HepG2 (cell line): ENCODE measurements at regions not wholly inside any gene's neighbourhood (a gene's known extent, or its start where the extent isn't known, plus 50 kb on each side); places are given as distances from the start of the nearest gene placed in this dataset.

Source experiments
- ATAC-seq: fragments of 200-7000 bp; cut with Tn5 transposase; 3 replicates; pipeline ENCODE4 v1.9.1; 2020; ENCODE audit warnings: mild to moderate bottlenecking, moderate library complexity
- BruUV-seq: library from RNA; stranded (reverse); fragments of 400-500 nt; replicated peaks from 2 replicates; lab custom pipeline; 2021; lab: Mats Ljungman, UMichigan
- CTCF ChIA-PET: fragments of 300-600 bp; formaldehyde crosslinking; extraction: SDS; loops from one replicate; lab custom pipeline; 2021; ENCODE audit warnings: low total read pairs, inconsistent platforms, low intra/inter-chr PET ratio; lab: Yijun Ruan, JAX
- POLR2A ChIA-PET: fragments of 350-600 bp; sonication (Branson Sonifier 250); formaldehyde crosslinking; loops from one replicate; lab custom pipeline; 2020; ENCODE audit warnings: antibody characterized with exemption, inconsistent platforms; lab: Yijun Ruan, JAX
- DNase-seq: peaks from one replicate; pipeline ENCODE4 v3.0.0-alpha.2; 2015; ENCODE audit warnings: low spot score
- FAIRE-seq: peaks from 3 replicates; lab custom pipeline; 2011; peaks lifted over from hg19 to GRCh38; lab: Jason Lieb, UNC
- H2AFZ ChIP-seq: one replicate; pipeline ENCODE4 v1.6.1; 2011; ENCODE audit warnings: low read length, inconsistent platforms
- H3K27ac ChIP-seq: fragments of 300-600 bp; 3 replicates; pipeline ENCODE4 v1.8.0; 2011; ENCODE audit warnings: mixed run types, mild to moderate bottlenecking, mixed read lengths, low read length, inconsistent platforms; ENCODE audit not compliant: insufficient read depth; ENCODE audit errors: extremely low read length
- H3K27me3 ChIP-seq, 2 experiments: fragments of 200-600 bp in 1 of 2; 2 replicates in 1 of 2; 3 replicates in 1 of 2; pipeline versions ENCODE4 v1.6.0 to v1.8.0; 2011; ENCODE audit warnings: low read length in 2 of 2, mild to moderate bottlenecking in 2 of 2, moderate library complexity in 2 of 2, inconsistent platforms in 1 of 2; ENCODE audit not compliant: insufficient read depth in 2 of 2, control insufficient read depth in 1 of 2
- H3K36me3 ChIP-seq, 2 experiments: fragments of 200-600 bp in 1 of 2; replicated peaks in 1 of 2; 2 replicates in 1 of 2; 3 replicates in 1 of 2; pipeline versions ENCODE4 v1.5.1 to v1.8.0; 2011; ENCODE audit warnings: low read length in 2 of 2, inconsistent platforms in 1 of 2; ENCODE audit not compliant: insufficient read depth in 2 of 2, control insufficient read depth in 1 of 2
- H3K4me1 ChIP-seq: 2 replicates; pipeline ENCODE4 v1.5.1; 2012; ENCODE audit warnings: low read length, inconsistent platforms; ENCODE audit not compliant: insufficient read depth
- H3K4me2 ChIP-seq: 2 replicates; pipeline ENCODE4 v1.6.0; 2011; ENCODE audit warnings: low read depth, low read length, inconsistent platforms
- H3K4me3 ChIP-seq, 3 experiments: fragments of 200-600 bp in 1 of 3; sonication (generic), shearing (Covaris generic) in 1 of 3; replicated peaks in 1 of 3; 2 replicates each; pipeline ENCODE4 v1.5.1; 2011 to 2016; ENCODE audit warnings: low read length in 3 of 3, inconsistent platforms in 2 of 3, low read depth in 2 of 3, mild to moderate bottlenecking in 2 of 3, control low read depth in 1 of 3, mixed read lengths in 1 of 3; ENCODE audit not compliant: insufficient read depth in 1 of 3
- H3K79me2 ChIP-seq: one replicate; pipeline ENCODE4 v1.6.1; 2011; ENCODE audit warnings: low read length, inconsistent platforms; ENCODE audit not compliant: insufficient read depth
- H3K9ac ChIP-seq: 2 replicates; pipeline ENCODE4 v1.6.0; 2011; ENCODE audit warnings: mild to moderate bottlenecking, low read depth, low read length, inconsistent platforms; ENCODE audit not compliant: insufficient read depth
- H3K9me3 ChIP-seq: 2 replicates; pipeline ENCODE4 v1.5.1; 2012; ENCODE audit warnings: mild to moderate bottlenecking, low read length
- H4K20me1 ChIP-seq: 2 replicates; pipeline ENCODE4 v1.6.0; 2011; ENCODE audit warnings: inconsistent platforms, mild to moderate bottlenecking, low read length, moderate library complexity; ENCODE audit not compliant: insufficient read depth
- ATF7 ChIP-seq, 2 experiments: fragments of 450-650 bp in 1 of 2; sonication (generic) in 1 of 2; formaldehyde crosslinking in 1 of 2; IDR thresholded peaks; 2 replicates each; pipeline versions ENCODE4 v1.4.0 to v1.6.1; 2016 to 2020; ENCODE audit warnings: antibody characterized with exemption in 1 of 2, mild to moderate bottlenecking in 1 of 2, missing genetic modification reagents in 1 of 2
- CREB1 ChIP-seq, 2 experiments: fragments of 450-650 bp in 1 of 2; IDR thresholded peaks; 2 replicates each; pipeline ENCODE4 v1.6.1; 2016 to 2017; ENCODE audit warnings: control low read depth in 1 of 2, mild to moderate bottlenecking in 1 of 2, missing compliant biosample characterization in 1 of 2, missing genetic modification characterization in 1 of 2
- FOXK1 ChIP-seq: sonication (generic); formaldehyde crosslinking; IDR thresholded peaks from 2 replicates; pipeline ENCODE4 v1.4.0; 2020; ENCODE audit warnings: low read depth, missing genetic modification reagents, borderline replicate concordance
- KLF15 ChIP-seq: sonication (generic); formaldehyde crosslinking; IDR thresholded peaks from 2 replicates; pipeline ENCODE4 v1.8.1; 2023; ENCODE audit warnings: borderline replicate concordance, mild to moderate bottlenecking, inconsistent platforms, missing genetic modification reagents, mixed read lengths
- RBAK ChIP-seq: sonication (generic); formaldehyde crosslinking; IDR thresholded peaks from 2 replicates; pipeline ENCODE4 v1.5.1; 2020; ENCODE audit warnings: mild to moderate bottlenecking, missing genetic modification reagents
- SUZ12 ChIP-seq: fragments of 150-350 bp; IDR thresholded peaks from 2 replicates; pipeline ENCODE4 v1.6.1; 2014; ENCODE audit warnings: low read depth, low read length
- TBX3 ChIP-seq: fragments of 450-650 bp; IDR thresholded peaks from 2 replicates; pipeline ENCODE4 v1.6.1; 2017; ENCODE audit warnings: antibody characterized with exemption, mild to moderate bottlenecking, inconsistent platforms, borderline replicate concordance
- THYN1 ChIP-seq: sonication (generic); formaldehyde crosslinking; IDR thresholded peaks from 2 replicates; pipeline ENCODE4 v1.8.1; 2023; ENCODE audit warnings: low read depth, mild to moderate bottlenecking, moderate library complexity, missing genetic modification reagents, borderline replicate concordance
- TP53 ChIP-seq: sonication (generic); formaldehyde crosslinking; conservative IDR thresholded peaks from 2 replicates; pipeline ENCODE4 v1.4.0; 2020; ENCODE audit warnings: missing genetic modification reagents
- ZBTB20 ChIP-seq: sonication (generic); formaldehyde crosslinking; IDR thresholded peaks from 2 replicates; pipeline ENCODE4 v1.8.1; 2023; ENCODE audit warnings: missing genetic modification reagents, low read depth, mild to moderate bottlenecking, borderline replicate concordance
- ZNF367 ChIP-seq: sonication (generic); formaldehyde crosslinking; IDR thresholded peaks from 2 replicates; pipeline ENCODE4 v1.4.0; 2020; ENCODE audit warnings: missing genetic modification reagents, borderline replicate concordance
- ZNF546 ChIP-seq: sonication (generic); formaldehyde crosslinking; conservative IDR thresholded peaks from 2 replicates; pipeline ENCODE4 v1.8.1; 2023; ENCODE audit warnings: mild to moderate bottlenecking, missing genetic modification reagents
- ZNF556 ChIP-seq: sonication (generic); formaldehyde crosslinking; IDR thresholded peaks from 2 replicates; pipeline ENCODE4 v1.4.0; 2020; ENCODE audit warnings: mild to moderate bottlenecking, missing genetic modification reagents, borderline replicate concordance
- ZNF614 ChIP-seq: IDR thresholded peaks from 2 replicates; pipeline ENCODE4 v1.6.1; 2018; ENCODE audit warnings: missing biosample characterization, missing genetic modification reagents, inconsistent platforms, borderline replicate concordance
- WGBS: methylation state at CpG from one replicate; pipeline ENCODE4 v1.1.6; 2017; ENCODE audit warnings: low lambda C conversion rate; 5-methylcytosine and 5-hydroxymethylcytosine counted together
- in situ Hi-C: cut with HindIII; loops from 2 replicates; pipeline ENCODE4 v1.10.0; 2017; ENCODE audit warnings: low pct_unique_long_range_greater_than_20kb; ENCODE audit not compliant: extremely low pct_ligation_motif_present
- intact Hi-C: fragments of 100-400 bp; cut with micrococcal nuclease; formaldehyde crosslinking; loops from one replicate; pipeline ENCODE4 v1.10.0; 2022; ENCODE audit not compliant: unreplicated experiment
- TF ChIP-seq, protein P1 (sequence below): sonication (generic); formaldehyde crosslinking; conservative IDR thresholded peaks from 2 replicates; pipeline ENCODE4 v1.8.0; 2022; ENCODE audit warnings: mild to moderate bottlenecking, moderate library complexity, missing genetic modification reagents
- TF ChIP-seq, protein P2 (sequence below): sonication (generic); formaldehyde crosslinking; IDR thresholded peaks from 2 replicates; pipeline ENCODE4 v1.4.0; 2020; ENCODE audit warnings: mild to moderate bottlenecking, missing genetic modification reagents

DNA sequence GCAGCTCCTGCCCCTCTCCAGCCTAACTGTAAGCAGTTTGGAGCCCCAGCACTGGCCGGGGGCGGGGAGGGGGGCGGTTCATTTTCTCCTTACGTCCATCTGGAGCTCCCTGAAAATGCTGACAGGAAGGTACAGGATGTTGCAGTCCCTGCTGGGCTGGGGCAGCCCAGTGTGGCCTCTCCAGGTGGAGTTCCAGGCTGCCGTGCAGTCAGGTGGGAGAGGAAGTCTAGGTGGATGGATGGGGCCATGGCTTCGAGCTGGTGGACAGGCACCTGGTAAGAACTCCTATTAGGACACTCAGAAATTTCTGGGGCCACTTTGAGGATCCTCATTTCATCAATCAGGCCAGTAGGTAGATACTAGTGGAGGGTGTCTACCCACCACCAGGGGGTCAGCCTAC is 295.2 kb downstream of the CDH26 start (continued):
- no peak for TF ChIP-seq ZNF546 (CRISPR knock-in tag)
- TF ChIP-seq ZNF556 (CRISPR knock-in tag) = no peak
- no peak for TF ChIP-seq SUZ12
- TF ChIP-seq ZBTB20 (CRISPR knock-in tag) = no peak
- no peak for TF ChIP-seq KLF15 (CRISPR knock-in tag)
- no peak for TF ChIP-seq TBX3

DNA sequence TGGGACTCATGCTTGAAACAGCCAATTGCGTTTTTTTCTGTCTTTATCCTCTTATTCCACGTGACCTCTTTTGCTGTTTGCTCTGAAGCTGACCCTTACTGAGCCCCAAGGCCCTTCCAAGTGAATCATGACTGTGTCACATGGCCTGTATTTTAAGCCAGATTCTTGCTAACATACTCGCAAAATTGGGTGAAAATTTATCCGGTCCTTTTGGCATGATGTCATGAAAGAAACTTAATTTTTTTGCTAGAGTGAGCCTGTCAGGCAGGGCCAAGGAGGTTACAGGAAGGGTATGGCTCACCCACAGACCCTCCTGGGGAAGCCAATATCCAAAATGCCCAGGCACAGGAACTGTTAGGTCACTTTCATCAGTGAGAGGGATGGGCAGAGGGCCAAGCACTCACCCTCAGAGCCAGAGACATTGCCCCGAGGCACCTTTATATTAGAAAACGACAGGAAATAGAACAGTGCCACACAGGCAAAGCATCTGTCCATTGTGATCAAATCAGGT is 296.7 kb downstream of the CDH26 start:
- H3K27ac ChIP-seq = no peak overlapping the region
- no peak for ATAC-seq
- in situ Hi-C loops (no loop called here), intact Hi-C loops (no loop called here)
- no peaks in the 10 kb centered on the region for H4K20me1 ChIP-seq
- no peak for TF ChIP-seq ZNF614 (CRISPR knock-in tag)
- TF ChIP-seq, protein P1, sequence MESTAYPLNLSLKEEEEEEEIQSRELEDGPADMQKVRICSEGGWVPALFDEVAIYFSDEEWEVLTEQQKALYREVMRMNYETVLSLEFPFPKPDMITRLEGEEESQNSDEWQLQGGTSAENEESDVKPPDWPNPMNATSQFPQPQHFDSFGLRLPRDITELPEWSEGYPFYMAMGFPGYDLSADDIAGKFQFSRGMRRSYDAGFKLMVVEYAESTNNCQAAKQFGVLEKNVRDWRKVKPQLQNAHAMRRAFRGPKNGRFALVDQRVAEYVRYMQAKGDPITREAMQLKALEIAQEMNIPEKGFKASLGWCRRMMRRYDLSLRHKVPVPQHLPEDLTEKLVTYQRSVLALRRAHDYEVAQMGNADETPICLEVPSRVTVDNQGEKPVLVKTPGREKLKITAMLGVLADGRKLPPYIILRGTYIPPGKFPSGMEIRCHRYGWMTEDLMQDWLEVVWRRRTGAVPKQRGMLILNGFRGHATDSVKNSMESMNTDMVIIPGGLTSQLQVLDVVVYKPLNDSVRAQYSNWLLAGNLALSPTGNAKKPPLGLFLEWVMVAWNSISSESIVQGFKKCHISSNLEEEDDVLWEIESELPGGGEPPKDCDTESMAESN (CRISPR knock-in tag) = no peak
- TF ChIP-seq ZNF367 (CRISPR knock-in tag) = no peak
- TF ChIP-seq, protein P2, sequence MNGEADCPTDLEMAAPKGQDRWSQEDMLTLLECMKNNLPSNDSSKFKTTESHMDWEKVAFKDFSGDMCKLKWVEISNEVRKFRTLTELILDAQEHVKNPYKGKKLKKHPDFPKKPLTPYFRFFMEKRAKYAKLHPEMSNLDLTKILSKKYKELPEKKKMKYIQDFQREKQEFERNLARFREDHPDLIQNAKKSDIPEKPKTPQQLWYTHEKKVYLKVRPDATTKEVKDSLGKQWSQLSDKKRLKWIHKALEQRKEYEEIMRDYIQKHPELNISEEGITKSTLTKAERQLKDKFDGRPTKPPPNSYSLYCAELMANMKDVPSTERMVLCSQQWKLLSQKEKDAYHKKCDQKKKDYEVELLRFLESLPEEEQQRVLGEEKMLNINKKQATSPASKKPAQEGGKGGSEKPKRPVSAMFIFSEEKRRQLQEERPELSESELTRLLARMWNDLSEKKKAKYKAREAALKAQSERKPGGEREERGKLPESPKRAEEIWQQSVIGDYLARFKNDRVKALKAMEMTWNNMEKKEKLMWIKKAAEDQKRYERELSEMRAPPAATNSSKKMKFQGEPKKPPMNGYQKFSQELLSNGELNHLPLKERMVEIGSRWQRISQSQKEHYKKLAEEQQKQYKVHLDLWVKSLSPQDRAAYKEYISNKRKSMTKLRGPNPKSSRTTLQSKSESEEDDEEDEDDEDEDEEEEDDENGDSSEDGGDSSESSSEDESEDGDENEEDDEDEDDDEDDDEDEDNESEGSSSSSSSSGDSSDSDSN (CRISPR knock-in tag) = no peak
- TF ChIP-seq TP53 (CRISPR knock-in tag) = no peak
- no peak for TF ChIP-seq THYN1 (CRISPR knock-in tag)
- TF ChIP-seq CREB1 (IDR thresholded peaks at IDR 0.05) = 0 out of 2 replicates have a peak, but pooled peaks have one; percentile 2
- TF ChIP-seq CREB1 (CRISPR knock-in tag; IDR thresholded peaks at IDR 0.05) = no peak
- TF ChIP-seq RBAK (CRISPR knock-in tag) = no peak
- no peak for TF ChIP-seq FOXK1 (CRISPR knock-in tag)
- peak; percentile 70 for TF ChIP-seq ATF7 (IDR thresholded peaks at IDR 0.05)
- TF ChIP-seq ATF7 (CRISPR knock-in tag; IDR thresholded peaks at IDR 0.05) = no peak
- DNase-seq = no peak
- POLR2A ChIA-PET = no interaction called here
- H3K4me1 ChIP-seq = peaks cover 20% of the 10 kb centered on the region
- no peak overlapping the region for H2AFZ ChIP-seq
- 8% methylated on average over 6 of the region's 6 CpGs for WGBS
- no peaks in the 10 kb centered on the region for H3K79me2 ChIP-seq
- peaks cover 3 to 37% of the 10 kb centered on the region in 2 experiments; a peak in 3 of 5 replicates for H3K27me3 ChIP-seq
- FAIRE-seq = no peak
- no TSS peak for BruUV-seq
- no peaks in the 10 kb centered on the region for H3K9me3 ChIP-seq
- no peak overlapping the region for H3K9ac ChIP-seq
- no peaks in the 10 kb centered on the region for H3K36me3 ChIP-seq
- no peak overlapping the region for H3K4me3 ChIP-seq
- H3K4me2 ChIP-seq = no peak overlapping the region
- CTCF ChIA-PET = no interaction called here
